ENCODE measurements at regions not wholly inside any gene's neighbourhood (a gene's known extent, or its start where the extent isn't known, plus 50 kb on each side); places are given as distances from the start of the nearest gene placed in this dataset.

- TF ChIP-seq, protein P1, sequence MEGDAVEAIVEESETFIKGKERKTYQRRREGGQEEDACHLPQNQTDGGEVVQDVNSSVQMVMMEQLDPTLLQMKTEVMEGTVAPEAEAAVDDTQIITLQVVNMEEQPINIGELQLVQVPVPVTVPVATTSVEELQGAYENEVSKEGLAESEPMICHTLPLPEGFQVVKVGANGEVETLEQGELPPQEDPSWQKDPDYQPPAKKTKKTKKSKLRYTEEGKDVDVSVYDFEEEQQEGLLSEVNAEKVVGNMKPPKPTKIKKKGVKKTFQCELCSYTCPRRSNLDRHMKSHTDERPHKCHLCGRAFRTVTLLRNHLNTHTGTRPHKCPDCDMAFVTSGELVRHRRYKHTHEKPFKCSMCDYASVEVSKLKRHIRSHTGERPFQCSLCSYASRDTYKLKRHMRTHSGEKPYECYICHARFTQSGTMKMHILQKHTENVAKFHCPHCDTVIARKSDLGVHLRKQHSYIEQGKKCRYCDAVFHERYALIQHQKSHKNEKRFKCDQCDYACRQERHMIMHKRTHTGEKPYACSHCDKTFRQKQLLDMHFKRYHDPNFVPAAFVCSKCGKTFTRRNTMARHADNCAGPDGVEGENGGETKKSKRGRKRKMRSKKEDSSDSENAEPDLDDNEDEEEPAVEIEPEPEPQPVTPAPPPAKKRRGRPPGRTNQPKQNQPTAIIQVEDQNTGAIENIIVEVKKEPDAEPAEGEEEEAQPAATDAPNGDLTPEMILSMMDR (conservative IDR thresholded peaks at IDR 0.05 in 1 of 2, IDR thresholded peaks at IDR 0.05 in 1 of 2; ENCODE audit: low read depth in 1 of 2, low read length in 2 of 2) = no peak
- no peak for TF ChIP-seq EZH2 (IDR thresholded peaks at IDR 0.05; ENCODE audit: low read length, missing control alignments)
Measured at GRCh38 chr7:17058568-17058967, 176.8 kb upstream of the AGR3 start.

Measured in fibroblast of lung (primary cell).